ENCODE measurements at regions not wholly inside any gene's neighbourhood (a gene's known extent, or its start where the extent isn't known, plus 50 kb on each side); places are given as distances from the start of the nearest gene placed in this dataset.

GRCh38 chr5:2278825-2279456 is 396.2 kb upstream of the IRX4 start:
- Histone ChIP-seq H3K4me2 (ENCODE audit: low read length) (no peak overlapping the region), H2AFZ (ENCODE audit: low read depth, low read length) (no peak overlapping the region), H3F3A (ENCODE audit: insufficient read depth, low read length, poor library complexity, severe bottlenecking) (no peaks in the 10 kb centered on the region), H3K27me3 (ENCODE audit: insufficient read depth, low read depth, low read length) (no peaks in the 10 kb centered on the region), H3K79me2 (replicated peaks; ENCODE audit: insufficient read depth, low read length) (no peaks in the 10 kb centered on the region), H3K9ac (ENCODE audit: low read length) (no peak overlapping the region), H3K9me2 (ENCODE audit: insufficient read depth, low read length) (no peaks in the 10 kb centered on the region), H3K36me3 (ENCODE audit: insufficient read depth, low read length) (no peaks in the 10 kb centered on the region), H3K9me3 (ENCODE audit: low read length) (no peaks in the 10 kb centered on the region), H3K27ac (ENCODE audit: low read length) (no peak overlapping the region), H4K20me1 (ENCODE audit: insufficient read depth) (no peaks in the 10 kb centered on the region), H3K4me3 (ENCODE audit: low read length) (no peak overlapping the region)
- no peak for TF ChIP-seq MXI1 (conservative IDR thresholded peaks at IDR 0.05; ENCODE audit: poor library complexity, severe bottlenecking)
- no peak for TF ChIP-seq EP300 (conservative IDR thresholded peaks at IDR 0.05; ENCODE audit: poor library complexity, severe bottlenecking)
- TF ChIP-seq EZH2 (IDR thresholded peaks at IDR 0.05; ENCODE audit: borderline replicate concordance, insufficient read depth, low read length, poor library complexity, severe bottlenecking): no peak
- TF ChIP-seq REST (IDR thresholded peaks at IDR 0.05; ENCODE audit: borderline replicate concordance): no peak
- no peak for TF ChIP-seq POLR2AphosphoS5 (IDR thresholded peaks at IDR 0.05)
- no peak for TF ChIP-seq RAD21 (conservative IDR thresholded peaks at IDR 0.05)
- no peak for TF ChIP-seq TAF1 (IDR thresholded peaks at IDR 0.05; ENCODE audit: low read depth)
- TF ChIP-seq SMC3 (conservative IDR thresholded peaks at IDR 0.05; ENCODE audit: poor library complexity): no peak
- TF ChIP-seq CTCF (IDR thresholded peaks at IDR 0.05; ENCODE audit: poor library complexity, severe bottlenecking): no peak

- H3K9ac ChIP-seq (ENCODE audit: low read length): no peak overlapping the region
- H3K9me2 ChIP-seq (ENCODE audit: insufficient read depth, low read length): no peaks in the 10 kb centered on the region
- no peaks in the 10 kb centered on the region for H3K9me3 ChIP-seq (ENCODE audit: low read length)
- H3K4me3 ChIP-seq (ENCODE audit: low read length): no peak overlapping the region
- H2AFZ ChIP-seq (ENCODE audit: low read depth, low read length): no peak overlapping the region
- no peaks in the 10 kb centered on the region for H3K79me2 ChIP-seq (replicated peaks; ENCODE audit: insufficient read depth, low read length)
- no peaks in the 10 kb centered on the region for H3K27me3 ChIP-seq (ENCODE audit: insufficient read depth, low read depth, low read length)
- H3K36me3 ChIP-seq (ENCODE audit: insufficient read depth, low read length): no peaks in the 10 kb centered on the region
- H4K20me1 ChIP-seq (ENCODE audit: insufficient read depth): no peaks in the 10 kb centered on the region
- H3K27ac ChIP-seq (ENCODE audit: low read length): no peak overlapping the region
- H3F3A ChIP-seq (ENCODE audit: insufficient read depth, low read length, poor library complexity, severe bottlenecking): no peaks in the 10 kb centered on the region
- H3K4me2 ChIP-seq (ENCODE audit: low read length): no peak overlapping the region
- TF ChIP-seq EP300 (conservative IDR thresholded peaks at IDR 0.05; ENCODE audit: poor library complexity, severe bottlenecking) (no peak), RAD21 (conservative IDR thresholded peaks at IDR 0.05) (no peak), CTCF (IDR thresholded peaks at IDR 0.05; ENCODE audit: poor library complexity, severe bottlenecking) (no peak), SMC3 (conservative IDR thresholded peaks at IDR 0.05; ENCODE audit: poor library complexity) (no peak), EZH2 (IDR thresholded peaks at IDR 0.05; ENCODE audit: borderline replicate concordance, insufficient read depth, low read length, poor library complexity, severe bottlenecking) (no peak), POLR2AphosphoS5 (IDR thresholded peaks at IDR 0.05) (no peak), TAF1 (IDR thresholded peaks at IDR 0.05; ENCODE audit: low read depth) (no peak), REST (IDR thresholded peaks at IDR 0.05; ENCODE audit: borderline replicate concordance) (no peak), MXI1 (conservative IDR thresholded peaks at IDR 0.05; ENCODE audit: poor library complexity, severe bottlenecking) (no peak)
Observed at GRCh38 chr5:2277886-2278285, 395.2 kb upstream of the IRX4 start.

Measured in neural cell (in vitro differentiated cells).